Stimulated activated CD4-positive, alpha-beta T cell treated with anti-CD3 and anti-CD28 coated beads, Interleukin-1b, Interleukin-23, amount 100 ng/mL, for 1 hour (primary cell): ENCODE measurements at regions not wholly inside any gene's neighbourhood (a gene's known extent, or its start where the extent isn't known, plus 50 kb on each side); places are given as distances from the start of the nearest gene placed in this dataset.

Source experiments
- DNase-seq, 2 donors: peaks; one replicate each; pipeline ENCODE4 v3.0.0-alpha.2; 2020; ENCODE audit warnings: low read depth in 2 of 2

DNA sequence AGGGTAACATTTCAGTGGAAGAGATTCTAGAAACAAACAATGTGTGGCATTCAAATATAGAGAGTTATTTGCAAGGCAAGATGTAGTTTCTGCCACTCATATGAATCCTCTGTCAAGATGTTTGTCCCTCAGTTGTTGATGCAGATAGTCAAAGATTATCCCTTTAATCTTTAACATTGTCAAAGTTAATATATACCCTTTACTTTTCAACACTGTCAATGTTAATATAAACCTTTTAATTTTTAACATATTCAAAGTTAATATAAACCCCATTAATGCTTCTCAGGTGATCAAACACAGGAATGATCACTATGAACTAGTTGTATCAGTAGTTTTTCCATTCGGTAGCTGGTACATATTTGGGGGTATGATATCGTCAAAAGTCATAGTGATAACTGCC, 51.9 kb upstream of the PICALM start:
- DNase-seq: no peak

DNA sequence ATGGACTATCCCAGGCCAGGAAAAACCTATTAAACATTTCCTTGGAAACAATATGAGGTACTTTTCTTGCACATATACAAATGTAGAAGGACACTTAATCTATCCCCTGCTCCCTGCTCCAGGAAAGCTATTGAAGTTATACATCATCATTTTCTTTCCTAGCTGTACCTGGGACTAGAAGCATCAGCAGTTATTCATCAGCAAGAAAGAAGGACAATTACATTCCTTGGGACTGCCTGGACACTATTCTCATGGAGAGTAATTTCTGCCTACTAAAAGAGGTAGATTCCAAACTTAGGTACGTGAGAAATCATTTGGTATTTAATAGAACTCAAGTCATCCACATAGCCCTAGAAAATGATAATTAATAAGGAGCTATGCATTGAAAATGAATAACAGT, 51.0 kb upstream of the PICALM start:
- DNase-seq: no peak

DNA sequence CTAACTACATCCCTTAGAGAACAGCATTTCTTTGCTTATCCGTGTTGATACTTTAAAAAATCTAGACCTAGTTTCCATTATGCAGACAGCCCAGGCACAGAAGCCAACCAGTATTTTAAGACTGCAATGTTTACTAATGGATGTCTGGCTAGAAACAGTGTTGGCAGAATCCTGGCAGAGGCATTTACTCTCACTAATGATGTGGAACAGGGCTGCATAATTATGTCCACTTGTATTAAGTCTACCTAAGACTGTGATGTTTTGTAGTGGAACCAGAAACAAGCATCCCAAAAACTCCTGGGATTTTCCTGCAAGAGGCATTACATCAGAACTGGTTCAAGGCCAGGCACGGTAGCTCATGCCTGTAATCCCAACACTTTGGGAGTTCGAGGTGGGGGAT, 50.2 kb upstream of the PICALM start:
- no peak for DNase-seq
